ENCODE measurements at regions not wholly inside any gene's neighbourhood (a gene's known extent, or its start where the extent isn't known, plus 50 kb on each side); places are given as distances from the start of the nearest gene placed in this dataset.
A peak's percentile ranks its signal among the peaks of the same experiment; 100 is the strongest.
"Not testable (repeated sequence)": the region's sequence is repeated elsewhere in the genome, so short reads cannot be mapped to it uniquely, and the experiment has no call there.

DNA sequence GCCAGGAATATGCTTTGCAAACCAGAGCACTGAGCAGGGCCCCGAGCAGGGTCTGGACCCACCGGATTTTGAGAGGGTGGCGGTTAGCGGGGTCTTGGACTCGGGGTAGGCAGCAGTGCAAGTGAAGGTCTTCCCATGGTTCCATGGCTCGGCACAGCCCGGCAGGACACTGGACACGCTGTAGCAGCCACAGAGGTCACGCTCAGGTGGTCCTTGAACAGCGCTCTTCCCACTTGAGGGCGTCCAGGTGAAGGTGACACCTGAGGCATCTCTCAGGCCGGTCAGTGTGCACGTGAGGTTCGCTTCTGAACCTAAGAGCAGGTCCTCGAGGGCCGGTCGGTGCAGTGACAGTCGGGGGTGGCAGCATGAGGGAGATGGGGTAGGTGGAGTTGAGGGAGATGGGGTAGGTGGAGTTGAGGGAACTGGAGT is 181.4 kb downstream of the TMEM121 start:
- H3K4me3 Mint-ChIP-seq: peak overlapping the region; percentile 77
- H2AFZ ChIP-seq (ENCODE audit: insufficient read depth, low read depth, low read length, poor library complexity, severe bottlenecking); H4K20me1 ChIP-seq (ENCODE audit: control insufficient read depth, insufficient read depth, low read length, poor library complexity, severe bottlenecking); CTCF ChIA-PET; H3K27me3 ChIP-seq (replicated peaks in 1 of 4; ENCODE audit: control extremely low read depth in 1 of 4, control insufficient read depth in 3 of 4, insufficient read depth in 4 of 4, low read length in 3 of 4); H3K27me3 Mint-ChIP-seq; H3K9me3 Mint-ChIP-seq (ENCODE audit: insufficient read depth); H3K36me3 ChIP-seq (replicated peaks in 1 of 2; ENCODE audit: control extremely low read depth in 1 of 2, control insufficient read depth in 1 of 2, extremely low read depth in 1 of 2, insufficient read depth in 2 of 2, low read length in 1 of 2); ATAC-seq (ENCODE audit: low read depth); H3K9me3 ChIP-seq (ENCODE audit: control extremely low read depth in 1 of 3, control insufficient read depth in 2 of 3, insufficient read depth in 1 of 3, low read length in 2 of 3); H3K9ac ChIP-seq (ENCODE audit: low read length): not testable (repeated sequence)
- H3K79me2 ChIP-seq (ENCODE audit: control insufficient read depth, insufficient read depth, low read length): peaks cover 10% of the 10 kb centered on the region
- POLR2A ChIA-PET: interaction anchor here (1.1 to 4.7 kb wide), 3 partner anchors 119 to 153 kb away, joined by 4 to 97 read pairs (median 10); no protein-coding TSS in a partner anchor
- H3K4me1 ChIP-seq (ENCODE audit: control insufficient read depth in 2 of 2, insufficient read depth in 2 of 2, low read length in 2 of 2): peaks cover 33 to 73% of the 10 kb centered on the region in 2 donors
- intact Hi-C loops (cut with micrococcal nuclease): loop anchor here (1.0 kb wide), 1 partner anchor 155 kb away; no protein-coding TSS in a partner anchor
- peak overlapping the region in 2 of 5 experiments; percentile 5 to 45 for H3K4me3 ChIP-seq (ENCODE audit: control extremely low read depth in 1 of 5, extremely low read depth in 1 of 5, insufficient read depth in 1 of 5, low read depth in 2 of 5, low read length in 4 of 5)
- peak overlapping the region; percentile 88 for H3K27ac Mint-ChIP-seq
- peak overlapping the region; percentile 44 for H3K4me2 ChIP-seq (replicated peaks; ENCODE audit: low read depth, low read length, poor library complexity, severe bottlenecking)
- 90% methylated on average over 18 of the region's 18 CpGs for WGBS (ENCODE audit: insufficient coverage)
- H3K4me1 Mint-ChIP-seq: peaks cover 46% of the 10 kb centered on the region
- DNase-seq: peak; percentile 33
- peak overlapping the region in 1 of 2 donors; percentile 62 for H3K27ac ChIP-seq (ENCODE audit: low read length in 2 of 2)

DNA sequence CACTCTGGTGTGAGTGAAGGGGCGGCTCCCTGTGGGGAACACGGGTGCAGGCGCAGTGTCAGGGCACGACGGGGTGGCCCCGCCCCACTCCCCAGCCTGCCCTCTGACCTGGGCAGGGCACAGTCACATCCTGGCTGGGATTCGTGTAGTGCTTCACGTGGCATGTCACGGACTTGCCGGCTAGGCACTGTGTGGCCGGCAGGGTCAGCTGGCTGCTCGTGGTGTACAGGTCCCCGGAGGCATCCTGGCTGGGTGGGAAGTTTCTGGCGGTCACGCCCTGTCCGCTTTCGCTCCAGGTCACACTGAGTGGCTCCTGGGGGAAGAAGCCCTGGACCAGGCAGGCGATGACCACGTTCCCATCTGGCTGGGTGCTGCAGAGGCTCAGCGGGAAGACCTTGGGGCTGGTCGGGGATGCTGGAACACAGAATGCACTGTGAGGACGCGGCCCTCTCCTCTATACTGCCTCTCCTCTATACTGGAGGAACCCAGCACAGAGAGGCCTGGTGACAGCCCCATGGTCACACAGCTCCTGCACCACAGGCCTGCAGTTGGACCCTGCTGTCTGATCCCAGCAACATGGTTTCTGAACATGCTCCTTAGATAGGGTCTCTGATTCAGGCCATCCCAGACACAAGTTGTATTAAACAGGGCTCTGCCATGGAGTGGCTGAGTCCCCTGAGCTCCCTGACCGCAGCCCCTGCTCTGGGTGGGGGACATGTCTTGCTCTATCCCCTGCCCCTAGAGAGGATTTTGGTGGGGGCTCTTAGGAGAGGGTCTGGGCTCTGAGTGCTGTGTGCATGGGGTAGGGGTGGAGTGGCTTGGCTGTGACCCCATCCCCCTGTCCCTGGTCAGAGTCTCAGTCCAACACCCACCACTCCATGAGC is 182.1 kb downstream of the TMEM121 start:
- WGBS (ENCODE audit: insufficient coverage): 81% methylated on average over 19 of the region's 24 CpGs
- peaks cover 47% of the 10 kb centered on the region for H3K4me1 Mint-ChIP-seq
- not testable (repeated sequence) for H3K27me3 Mint-ChIP-seq; H4K20me1 ChIP-seq (ENCODE audit: control insufficient read depth, insufficient read depth, low read length, poor library complexity, severe bottlenecking); ATAC-seq (ENCODE audit: low read depth); H3K79me2 ChIP-seq (ENCODE audit: control insufficient read depth, insufficient read depth, low read length); H3K27me3 ChIP-seq (replicated peaks in 1 of 4; ENCODE audit: control extremely low read depth in 1 of 4, control insufficient read depth in 3 of 4, insufficient read depth in 4 of 4, low read length in 3 of 4); H3K9me3 Mint-ChIP-seq (ENCODE audit: insufficient read depth); H3K9me3 ChIP-seq (ENCODE audit: control extremely low read depth in 1 of 3, control insufficient read depth in 2 of 3, insufficient read depth in 1 of 3, low read length in 2 of 3); H2AFZ ChIP-seq (ENCODE audit: insufficient read depth, low read depth, low read length, poor library complexity, severe bottlenecking); H3K36me3 ChIP-seq (replicated peaks in 1 of 2; ENCODE audit: control extremely low read depth in 1 of 2, control insufficient read depth in 1 of 2, extremely low read depth in 1 of 2, insufficient read depth in 2 of 2, low read length in 1 of 2)
- ChIA-PET POLR2A (interaction anchor here (0.6 to 4.7 kb wide), 9 partner anchors 95 to 292 kb away, joined by 3 to 97 read pairs (median 4); no protein-coding TSS in a partner anchor), CTCF (interaction anchor here (0.6 to 1.2 kb wide), 2 partner anchors 150 to 470 kb away, joined by 3 read pairs; no protein-coding TSS in a partner anchor)
- peak overlapping the region; percentile 23 for H3K9ac ChIP-seq (ENCODE audit: low read length)
- peak overlapping the region; percentile 44 for H3K4me2 ChIP-seq (replicated peaks; ENCODE audit: low read depth, low read length, poor library complexity, severe bottlenecking)
- H3K4me1 ChIP-seq (ENCODE audit: control insufficient read depth in 2 of 2, insufficient read depth in 2 of 2, low read length in 2 of 2): peaks cover 31 to 69% of the 10 kb centered on the region in 2 donors
- H3K4me3 Mint-ChIP-seq: peak overlapping the region; percentile 82
- H3K4me3 ChIP-seq (ENCODE audit: control extremely low read depth in 1 of 5, extremely low read depth in 1 of 5, insufficient read depth in 1 of 5, low read depth in 2 of 5, low read length in 4 of 5): peak overlapping the region in 4 of 5 experiments; percentile 29 to 50 (median 44)
- intact Hi-C loops (cut with micrococcal nuclease): loop anchor here (1.0 kb wide), 1 partner anchor 154 kb away; no protein-coding TSS in a partner anchor
- H3K27ac Mint-ChIP-seq: peak overlapping the region; percentile 88
- peak; percentile 50 for DNase-seq
- peak overlapping the region; percentile 44 to 62 for H3K27ac ChIP-seq (ENCODE audit: low read length in 2 of 2)
